ENCODE measurements at regions not wholly inside any gene's neighbourhood (a gene's known extent, or its start where the extent isn't known, plus 50 kb on each side); places are given as distances from the start of the nearest gene placed in this dataset.

GRCh38 chr12:25040593-25040992 lies 91.7 kb upstream of the BCAT1 start:
- Histone ChIP-seq H4K20me1 (ENCODE audit: insufficient read depth, low read length) (no peaks in the 10 kb centered on the region), H3K36me3 (replicated peaks; ENCODE audit: low read depth, low read length) (no peaks in the 10 kb centered on the region), H3K27ac (ENCODE audit: low read length) (no peak overlapping the region), H2AFZ (ENCODE audit: low read depth, low read length) (no peak overlapping the region), H3K27me3 (ENCODE audit: low read depth, low read length) (peaks cover 4% of the 10 kb centered on the region; the same call in 1 of the 2 replicates), H3K4me1 (ENCODE audit: low read length) (peaks cover 4% of the 10 kb centered on the region; the same call in 1 of the 2 replicates), H3K9me3 (ENCODE audit: insufficient read depth, low read length) (no peaks in the 10 kb centered on the region), H3K9ac (ENCODE audit: low read length) (no peak overlapping the region), H3K4me2 (ENCODE audit: low read length) (no peak overlapping the region), H3K79me2 (ENCODE audit: low read length) (no peaks in the 10 kb centered on the region), H3K4me3 (ENCODE audit: low read length) (no peak overlapping the region)
- TF ChIP-seq EZH2phosphoT487 (IDR thresholded peaks at IDR 0.05; ENCODE audit: low read depth), result no peak
- TF ChIP-seq CTCF (IDR thresholded peaks at IDR 0.05; ENCODE audit: low read depth, low read length), result no peak

- H3K4me1 ChIP-seq (ENCODE audit: low read length), result no peaks in the 10 kb centered on the region
Measured at GRCh38 chr12:25034676-25035075, 85.8 kb upstream of the BCAT1 start.

GRCh38 chr12:25025951-25026490 lies 77.1 kb upstream of the BCAT1 start:
- H3K79me2 ChIP-seq (ENCODE audit: low read length), result no peaks in the 10 kb centered on the region
- no peak overlapping the region for H3K9ac ChIP-seq (ENCODE audit: low read length)
- H3K27ac ChIP-seq (ENCODE audit: low read length), result no peak overlapping the region
- no peaks in the 10 kb centered on the region for H3K36me3 ChIP-seq (replicated peaks; ENCODE audit: low read depth, low read length)
- H3K4me2 ChIP-seq (ENCODE audit: low read length), result no peak overlapping the region
- peaks cover 9% of the 10 kb centered on the region for H3K4me1 ChIP-seq (ENCODE audit: low read length)
- no peak overlapping the region for H2AFZ ChIP-seq (ENCODE audit: low read depth, low read length)
- no peaks in the 10 kb centered on the region for H3K9me3 ChIP-seq (ENCODE audit: insufficient read depth, low read length)
- no peaks in the 10 kb centered on the region for H4K20me1 ChIP-seq (ENCODE audit: insufficient read depth, low read length)
- no peaks in the 10 kb centered on the region for H3K27me3 ChIP-seq (ENCODE audit: low read depth, low read length)
- no peak overlapping the region for H3K4me3 ChIP-seq (ENCODE audit: low read length)
- no peak for TF ChIP-seq CTCF (IDR thresholded peaks at IDR 0.05; ENCODE audit: low read depth, low read length)
- TF ChIP-seq EZH2phosphoT487 (IDR thresholded peaks at IDR 0.05; ENCODE audit: low read depth), result no peak

More at GRCh38 chr12:25034676-25035075, 85.8 kb upstream of the BCAT1 start:
- TF ChIP-seq CTCF (IDR thresholded peaks at IDR 0.05; ENCODE audit: low read depth, low read length), result no peak
- TF ChIP-seq EZH2phosphoT487 (IDR thresholded peaks at IDR 0.05; ENCODE audit: low read depth), result no peak
- H3K27me3 ChIP-seq (ENCODE audit: low read depth, low read length), result peaks cover 14% of the 10 kb centered on the region; the same call in 1 of the 2 replicates
- H2AFZ ChIP-seq (ENCODE audit: low read depth, low read length), result no peak overlapping the region
- H3K4me3 ChIP-seq (ENCODE audit: low read length), result no peak overlapping the region
- no peak overlapping the region for H3K27ac ChIP-seq (ENCODE audit: low read length)
- H3K36me3 ChIP-seq (replicated peaks; ENCODE audit: low read depth, low read length), result no peaks in the 10 kb centered on the region
- H4K20me1 ChIP-seq (ENCODE audit: insufficient read depth, low read length), result no peaks in the 10 kb centered on the region
- H3K9ac ChIP-seq (ENCODE audit: low read length), result no peak overlapping the region
- H3K9me3 ChIP-seq (ENCODE audit: insufficient read depth, low read length), result no peaks in the 10 kb centered on the region
- no peak overlapping the region for H3K4me2 ChIP-seq (ENCODE audit: low read length)
- H3K79me2 ChIP-seq (ENCODE audit: low read length), result no peaks in the 10 kb centered on the region

- H3K9ac ChIP-seq (ENCODE audit: low read length), result no peak overlapping the region
- H3K4me2 ChIP-seq (ENCODE audit: low read length), result no peak overlapping the region
- H3K4me3 ChIP-seq (ENCODE audit: low read length), result no peak overlapping the region
- peak overlapping the region; percentile 22; the same call in 1 of the 2 replicates for H2AFZ ChIP-seq (ENCODE audit: low read depth, low read length)
- H3K4me1 ChIP-seq (ENCODE audit: low read length), result peaks cover 17% of the 10 kb centered on the region
- no peaks in the 10 kb centered on the region for H3K36me3 ChIP-seq (replicated peaks; ENCODE audit: low read depth, low read length)
- no peaks in the 10 kb centered on the region for H3K79me2 ChIP-seq (ENCODE audit: low read length)
- TF ChIP-seq CTCF (IDR thresholded peaks at IDR 0.05; ENCODE audit: low read depth, low read length) (no peak), EZH2phosphoT487 (IDR thresholded peaks at IDR 0.05; ENCODE audit: low read depth) (no peak)
- no peaks in the 10 kb centered on the region for H4K20me1 ChIP-seq (ENCODE audit: insufficient read depth, low read length)
- H3K9me3 ChIP-seq (ENCODE audit: insufficient read depth, low read length), result no peaks in the 10 kb centered on the region
- H3K27ac ChIP-seq (ENCODE audit: low read length), result no peak overlapping the region
- H3K27me3 ChIP-seq (ENCODE audit: low read depth, low read length), result no peaks in the 10 kb centered on the region
Measured at GRCh38 chr12:25025260-25025659, 76.4 kb upstream of the BCAT1 start.
